Prostate gland (tissue), 2 donors: ENCODE measurements at regions not wholly inside any gene's neighbourhood (a gene's known extent, or its start where the extent isn't known, plus 50 kb on each side); places are given as distances from the start of the nearest gene placed in this dataset.

Source experiments
- DNase-seq: peaks from one replicate; pipeline ENCODE4 v3.0.0-alpha.2; 2019; ENCODE audit warnings: low spot score
- H3K27ac ChIP-seq, 2 donors: fragments of 200-600 bp; sonication (generic); 2 replicates each; pipeline ENCODE4 v1.5.1; 2017 to 2019
- H3K27me3 ChIP-seq: fragments of 200-600 bp; sonication (generic); replicated peaks from 2 replicates; pipeline ENCODE4 v1.5.1; 2019; ENCODE audit not compliant: insufficient read depth
- H3K36me3 ChIP-seq, 2 donors: fragments of 200-600 bp; sonication (generic); 1 replicate in 1 of 2; 2 replicates in 1 of 2; pipeline versions ENCODE4 v1.5.1 to v1.8.1; 2017 to 2019
- H3K4me1 ChIP-seq: fragments of 200-600 bp; sonication (generic); replicated peaks from 2 replicates; pipeline ENCODE4 v1.5.1; 2019
- H3K4me3 ChIP-seq, 2 donors: fragments of 200-600 bp; sonication (generic); 2 replicates each; pipeline ENCODE4 v1.5.1; 2017 to 2019
- H3K9me3 ChIP-seq: fragments of 200-600 bp; sonication (generic); 2 replicates; pipeline ENCODE4 v1.5.1; 2017
- POLR2A ChIP-seq: fragments of 450-650 bp; IDR thresholded peaks from one replicate; pipeline ENCODE4 v1.6.1; 2016; ENCODE audit warnings: antibody characterized with exemption, mild to moderate bottlenecking
- POLR2AphosphoS5 ChIP-seq: sonication (generic); formaldehyde crosslinking; IDR thresholded peaks from one replicate; pipeline ENCODE4 v1.6.1; 2017; ENCODE audit warnings: antibody characterized with exemption
- WGBS: methylation state at CpG from one replicate; pipeline ENCODE4 v1.1.5; 2018; 5-methylcytosine and 5-hydroxymethylcytosine counted together
- intact Hi-C: fragments of 100-400 bp; cut with DNase I; formaldehyde crosslinking; loops from one replicate; pipeline ENCODE4 v1.14.2; 2022
- TF ChIP-seq, protein P1 (sequence below), 4 experiments: fragments of 200-600 bp in 2 of 4; fragments of 450-650 bp in 2 of 4; sonication (generic) in 2 of 4; IDR thresholded peaks; 1 replicate in 3 of 4; 2 replicates in 1 of 4; pipeline ENCODE4 v1.5.1; 2016 to 2019; ENCODE audit warnings: antibody characterized with exemption in 4 of 4, mild to moderate bottlenecking in 2 of 4, moderate library complexity in 2 of 4

DNA sequence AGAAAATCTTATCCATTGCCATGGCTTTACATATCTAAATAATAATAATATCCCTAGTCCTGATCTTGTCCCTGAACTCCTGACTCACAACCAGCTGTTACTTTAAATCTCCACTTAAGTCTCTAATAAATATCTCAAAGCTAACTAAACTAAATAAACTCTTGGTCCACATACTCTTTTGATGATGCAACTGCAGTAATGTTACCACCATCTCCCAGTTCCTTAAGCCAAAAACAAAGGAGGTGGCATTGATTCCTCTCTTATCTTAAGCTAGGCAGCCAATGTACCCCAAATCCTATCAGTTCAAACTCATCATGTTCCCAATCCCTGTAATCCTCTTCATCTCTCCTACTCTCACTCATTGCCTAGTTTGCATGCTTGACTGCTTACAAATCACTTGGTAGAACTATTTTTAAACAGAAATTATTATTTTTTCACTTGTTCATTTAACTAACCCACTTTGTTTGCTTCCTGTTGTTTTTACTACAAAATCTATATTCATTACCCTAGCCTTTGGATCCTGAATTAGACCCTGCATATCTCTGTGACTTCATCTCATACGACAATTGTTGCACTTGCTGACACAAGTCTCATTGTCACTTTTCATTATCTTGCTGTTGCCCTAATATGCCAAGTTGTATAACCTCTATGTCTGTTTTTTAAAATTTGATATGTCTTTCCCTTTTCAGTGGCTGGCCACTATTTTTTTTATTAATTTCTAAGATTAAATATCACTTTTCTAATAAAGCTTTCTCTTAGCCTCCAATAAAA lies 462.2 kb downstream of the ZPLD1 start:
- TF ChIP-seq, protein P1, sequence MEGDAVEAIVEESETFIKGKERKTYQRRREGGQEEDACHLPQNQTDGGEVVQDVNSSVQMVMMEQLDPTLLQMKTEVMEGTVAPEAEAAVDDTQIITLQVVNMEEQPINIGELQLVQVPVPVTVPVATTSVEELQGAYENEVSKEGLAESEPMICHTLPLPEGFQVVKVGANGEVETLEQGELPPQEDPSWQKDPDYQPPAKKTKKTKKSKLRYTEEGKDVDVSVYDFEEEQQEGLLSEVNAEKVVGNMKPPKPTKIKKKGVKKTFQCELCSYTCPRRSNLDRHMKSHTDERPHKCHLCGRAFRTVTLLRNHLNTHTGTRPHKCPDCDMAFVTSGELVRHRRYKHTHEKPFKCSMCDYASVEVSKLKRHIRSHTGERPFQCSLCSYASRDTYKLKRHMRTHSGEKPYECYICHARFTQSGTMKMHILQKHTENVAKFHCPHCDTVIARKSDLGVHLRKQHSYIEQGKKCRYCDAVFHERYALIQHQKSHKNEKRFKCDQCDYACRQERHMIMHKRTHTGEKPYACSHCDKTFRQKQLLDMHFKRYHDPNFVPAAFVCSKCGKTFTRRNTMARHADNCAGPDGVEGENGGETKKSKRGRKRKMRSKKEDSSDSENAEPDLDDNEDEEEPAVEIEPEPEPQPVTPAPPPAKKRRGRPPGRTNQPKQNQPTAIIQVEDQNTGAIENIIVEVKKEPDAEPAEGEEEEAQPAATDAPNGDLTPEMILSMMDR (IDR thresholded peaks at IDR 0.05), result no peak
- TF ChIP-seq POLR2AphosphoS5, result no peak
- Histone ChIP-seq H3K36me3 (no peaks in the 10 kb centered on the region), H3K4me3 (no peak overlapping the region), H3K9me3 (no peaks in the 10 kb centered on the region), H3K27me3 (no peaks in the 10 kb centered on the region), H3K27ac (no peak overlapping the region), H3K4me1 (no peaks in the 10 kb centered on the region)
- WGBS, result 77% methylated on average over 1 of the region's 1 CpG
- intact Hi-C loops, result no loop called here
- no peak for DNase-seq

DNA sequence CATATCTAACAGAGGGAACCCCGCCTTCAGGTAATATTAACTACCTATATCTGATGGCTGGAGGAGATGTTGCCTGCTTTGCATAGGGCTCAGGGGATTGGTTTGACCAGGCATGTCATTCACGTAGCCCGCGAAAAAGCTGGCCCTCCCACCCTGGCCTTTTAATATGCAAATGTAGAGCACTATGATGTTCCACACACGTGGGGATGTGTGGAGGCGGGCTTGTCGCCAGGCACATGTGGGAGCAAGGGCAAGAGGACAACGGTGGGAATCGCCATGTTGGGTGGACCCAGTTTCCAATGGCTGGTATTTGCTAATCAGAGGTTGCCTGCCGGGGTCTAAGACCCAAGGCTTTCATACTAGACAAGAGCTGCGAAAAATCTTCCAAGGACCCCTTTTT lies 469.8 kb downstream of the ZPLD1 start:
- Histone ChIP-seq H3K36me3 (no peaks in the 10 kb centered on the region), H3K27ac (no peak overlapping the region), H3K27me3 (no peaks in the 10 kb centered on the region), H3K9me3 (no peaks in the 10 kb centered on the region), H3K4me3 (no peak overlapping the region), H3K4me1 (no peaks in the 10 kb centered on the region)
- TF ChIP-seq, protein P1 (IDR thresholded peaks at IDR 0.05), result no peak
- TF ChIP-seq POLR2AphosphoS5, result no peak
- no peak for TF ChIP-seq POLR2A
- intact Hi-C loops, result no loop called here
- 93% methylated on average over 11 of the region's 11 CpGs for WGBS
- DNase-seq, result no peak

DNA sequence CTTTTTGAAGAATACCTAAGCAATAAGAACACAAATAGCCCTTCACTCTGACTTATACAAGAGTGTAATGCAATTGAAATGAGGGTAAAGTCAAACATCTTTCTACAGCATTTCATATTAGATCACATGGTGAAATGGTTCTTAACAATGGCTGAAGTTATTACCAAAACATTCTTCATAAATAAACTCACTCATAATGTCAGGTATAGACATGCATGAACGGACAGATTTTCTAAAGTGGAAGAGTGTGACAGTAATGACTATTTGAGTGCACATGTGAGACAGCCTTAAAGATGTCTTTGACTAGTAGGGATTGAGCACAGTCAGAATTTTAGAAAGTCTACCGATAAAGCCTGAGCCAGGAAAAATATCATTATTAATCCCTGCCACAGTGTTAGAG lies 471.0 kb downstream of the ZPLD1 start:
- Histone ChIP-seq H3K27ac (no peak overlapping the region), H3K9me3 (no peaks in the 10 kb centered on the region), H3K4me1 (no peaks in the 10 kb centered on the region), H3K27me3 (no peaks in the 10 kb centered on the region), H3K4me3 (no peak overlapping the region), H3K36me3 (no peaks in the 10 kb centered on the region)
- intact Hi-C loops, result no loop called here
- no peak for TF ChIP-seq POLR2AphosphoS5
- TF ChIP-seq POLR2A, result no peak
- TF ChIP-seq, protein P1 (IDR thresholded peaks at IDR 0.05), result no peak
- 66% methylated on average over 2 of the region's 2 CpGs for WGBS
- no peak for DNase-seq

DNA sequence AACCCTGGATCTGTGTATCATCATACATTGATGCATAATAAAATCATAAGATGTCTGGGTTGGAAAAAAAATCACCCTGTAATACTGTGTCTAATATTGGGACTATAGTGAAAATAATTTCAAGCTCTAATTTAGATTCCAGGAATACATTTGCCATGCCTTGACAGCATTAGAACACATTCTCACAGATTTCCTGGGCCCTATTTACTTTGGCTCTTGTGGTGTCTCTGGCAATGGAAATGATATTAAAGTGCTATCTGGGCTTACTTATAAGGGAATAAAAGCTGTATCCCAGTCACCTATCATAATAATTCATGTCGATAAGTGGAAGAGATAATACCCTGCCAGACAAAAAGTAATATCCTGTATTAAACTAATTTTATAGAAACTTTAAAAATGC lies 472.0 kb downstream of the ZPLD1 start:
- no peak for TF ChIP-seq POLR2A
- TF ChIP-seq, protein P1 (IDR thresholded peaks at IDR 0.05), result no peak
- no peak for TF ChIP-seq POLR2AphosphoS5
- no peak for DNase-seq
- Histone ChIP-seq H3K9me3 (no peaks in the 10 kb centered on the region), H3K4me1 (no peaks in the 10 kb centered on the region), H3K4me3 (no peak overlapping the region), H3K27ac (no peak overlapping the region), H3K27me3 (no peaks in the 10 kb centered on the region), H3K36me3 (no peaks in the 10 kb centered on the region)
- intact Hi-C loops, result no loop called here
- WGBS, result 48% methylated on average over 1 of the region's 1 CpG

DNA sequence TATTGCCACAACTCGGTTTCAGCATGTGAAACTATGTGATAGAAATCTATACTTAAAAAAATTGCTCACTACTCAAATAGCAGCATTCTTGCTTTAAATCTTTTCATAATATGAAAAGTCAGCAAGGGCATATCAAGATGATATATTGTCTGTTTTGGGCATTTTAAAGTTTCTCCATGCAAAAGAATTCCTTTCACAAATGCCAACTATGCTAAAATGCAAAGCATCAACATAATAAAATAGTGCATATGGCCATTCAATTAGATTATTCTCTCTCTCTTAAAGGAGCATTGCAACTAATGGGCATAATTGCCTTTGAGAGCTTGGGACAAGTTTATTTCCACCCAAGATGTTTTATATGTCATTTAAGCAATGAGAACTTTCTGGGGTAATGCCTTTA lies 475.1 kb downstream of the ZPLD1 start:
- Histone ChIP-seq H3K27ac (no peak overlapping the region), H3K27me3 (no peaks in the 10 kb centered on the region), H3K4me1 (no peaks in the 10 kb centered on the region), H3K36me3 (no peaks in the 10 kb centered on the region), H3K9me3 (no peaks in the 10 kb centered on the region), H3K4me3 (no peak overlapping the region)
- WGBS, result 40% methylated on average over 1 of the region's 1 CpG
- intact Hi-C loops, result no loop called here
- TF ChIP-seq POLR2A, result no peak
- TF ChIP-seq, protein P1 (IDR thresholded peaks at IDR 0.05), result no peak
- TF ChIP-seq POLR2AphosphoS5, result no peak
- no peak for DNase-seq
